ENCODE measurements at regions not wholly inside any gene's neighbourhood (a gene's known extent, or its start where the extent isn't known, plus 50 kb on each side); places are given as distances from the start of the nearest gene placed in this dataset.

DNA sequence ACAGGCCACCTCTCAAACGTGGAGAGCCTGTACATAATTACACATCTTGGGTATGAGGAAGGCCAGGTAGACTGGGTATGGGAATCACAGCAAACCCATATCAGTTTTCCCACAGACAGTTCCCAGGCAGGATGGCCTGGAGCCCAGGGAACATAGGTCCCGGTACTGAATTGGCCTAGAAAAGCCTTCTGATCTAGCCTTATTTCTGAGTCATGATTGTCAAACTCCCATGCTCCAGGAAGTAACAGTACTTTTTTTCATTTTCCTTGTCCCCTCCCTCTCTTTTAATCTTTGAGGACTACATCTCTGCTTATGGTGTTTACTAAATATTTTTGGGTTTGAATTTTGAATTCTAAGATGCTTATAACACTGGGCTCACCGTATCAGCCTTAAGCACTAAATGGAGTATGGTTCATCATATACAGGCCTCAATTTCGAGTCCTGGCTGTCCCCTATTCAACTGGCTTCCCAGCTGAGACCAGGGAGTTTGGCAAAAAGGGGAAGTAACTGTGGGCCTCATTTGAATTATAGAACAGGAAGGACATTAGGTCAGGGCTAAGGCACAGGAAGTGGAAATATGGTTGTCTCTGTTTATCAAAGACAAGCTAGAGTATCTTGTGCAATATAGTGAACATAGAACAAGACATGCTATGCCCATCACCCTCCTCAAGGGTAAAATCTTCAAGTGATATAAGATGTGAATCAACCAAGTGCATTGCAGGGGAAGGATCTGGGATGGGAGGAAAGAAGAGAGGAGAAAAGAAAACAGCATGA lies 494.6 kb downstream of the NTRK3 start:
- TF ChIP-seq RAD21 (IDR thresholded peaks at IDR 0.05; ENCODE audit: low read length), result no peak
- no peak for TF ChIP-seq CTCF (conservative IDR thresholded peaks at IDR 0.05; ENCODE audit: low read depth, low read length)
- TF ChIP-seq POLR2A (IDR thresholded peaks at IDR 0.05; ENCODE audit: low read depth, low read length), result no peak
- TF ChIP-seq RCOR1 (IDR thresholded peaks at IDR 0.05; ENCODE audit: insufficient replicate concordance, low read length), result no peak
- no peak for TF ChIP-seq SMC3 (IDR thresholded peaks at IDR 0.05; ENCODE audit: low read depth, low read length)
- TF ChIP-seq USF2 (IDR thresholded peaks at IDR 0.05; ENCODE audit: low read depth, low read length), result no peak
- no peak for TF ChIP-seq MAFK (IDR thresholded peaks at IDR 0.05; ENCODE audit: low read depth, low read length)
- no peak for TF ChIP-seq CHD1 (IDR thresholded peaks at IDR 0.05; ENCODE audit: low read depth, low read length)
- TF ChIP-seq MXI1 (IDR thresholded peaks at IDR 0.05; ENCODE audit: borderline replicate concordance, low read depth, low read length), result no peak
- no peak for TF ChIP-seq FOS (IDR thresholded peaks at IDR 0.05; ENCODE audit: low read depth, low read length)
- no peak for TF ChIP-seq NFE2L2 (IDR thresholded peaks at IDR 0.05; ENCODE audit: low read depth, low read length)
- TF ChIP-seq RFX5 (IDR thresholded peaks at IDR 0.05; ENCODE audit: low read depth, low read length), result no peak
- peak; percentile 63 for TF ChIP-seq CEBPB (IDR thresholded peaks at IDR 0.05; ENCODE audit: low read depth, low read length)
